GM21515 (cell line): ENCODE measurements at regions not wholly inside any gene's neighbourhood (a gene's known extent, or its start where the extent isn't known, plus 50 kb on each side); places are given as distances from the start of the nearest gene placed in this dataset.
A peak's percentile ranks its signal among the peaks of the same experiment; 100 is the strongest.
"Not testable (repeated sequence)": the region's sequence is repeated elsewhere in the genome, so short reads cannot be mapped to it uniquely, and the experiment has no call there.

Experiments used
- ATAC-seq: cut with Tn5 transposase; IDR thresholded peaks from one replicate; pipeline ENCODE4 v1.9.1; 2021; ENCODE audit not compliant: unreplicated experiment

- peak; percentile 99 for ATAC-seq
These were observed 195.8 kb upstream of the TPTE start for GRCh38 chr21:10325546-10325945.

- ATAC-seq: not testable (repeated sequence)
These were observed 195.2 kb upstream of the TPTE start for GRCh38 chr21:10326146-10326545.

- not testable (repeated sequence) for ATAC-seq
These were observed 192.7 kb upstream of the TPTE start for GRCh38 chr21:10328646-10329045.

GRCh38 chr21:10330641-10331119 lies 190.7 kb upstream of the TPTE start:
- ATAC-seq: not testable (repeated sequence)

GRCh38 chr21:10331134-10331533 lies 190.2 kb upstream of the TPTE start:
- not testable (repeated sequence) for ATAC-seq

- ATAC-seq: not testable (repeated sequence)
These were observed 188.4 kb upstream of the TPTE start for GRCh38 chr21:10332935-10333334.

- ATAC-seq: not testable (repeated sequence)
These were observed 187.0 kb upstream of the TPTE start for GRCh38 chr21:10334391-10334790.

GRCh38 chr21:10342261-10342956 lies 179.0 kb upstream of the TPTE start:
- not testable (repeated sequence) for ATAC-seq

- ATAC-seq: not testable (repeated sequence)
These were observed 178.0 kb upstream of the TPTE start for GRCh38 chr21:10343146-10343935.

GRCh38 chr21:10344266-10344665 lies 177.1 kb upstream of the TPTE start:
- not testable (repeated sequence) for ATAC-seq

- ATAC-seq: not testable (repeated sequence)
These were observed 176.2 kb upstream of the TPTE start for GRCh38 chr21:10345178-10345612.

- not testable (repeated sequence) for ATAC-seq
These were observed 175.1 kb upstream of the TPTE start for GRCh38 chr21:10346249-10346648.

GRCh38 chr21:10346933-10347615 lies 174.3 kb upstream of the TPTE start:
- ATAC-seq: not testable (repeated sequence)

- ATAC-seq: not testable (repeated sequence)
These were observed 173.7 kb upstream of the TPTE start for GRCh38 chr21:10347675-10348074.

- ATAC-seq: not testable (repeated sequence)
These were observed 173.2 kb upstream of the TPTE start for GRCh38 chr21:10348150-10348549.

- not testable (repeated sequence) for ATAC-seq
These were observed 166.4 kb upstream of the TPTE start for GRCh38 chr21:10354851-10355578.

GRCh38 chr21:10359120-10359519 lies 162.3 kb upstream of the TPTE start:
- ATAC-seq: not testable (repeated sequence)

- ATAC-seq: not testable (repeated sequence)
These were observed 161.5 kb upstream of the TPTE start for GRCh38 chr21:10359911-10360310.

GRCh38 chr21:10361214-10361736 lies 160.1 kb upstream of the TPTE start:
- ATAC-seq: not testable (repeated sequence)

- ATAC-seq: not testable (repeated sequence)
These were observed 158.6 kb upstream of the TPTE start for GRCh38 chr21:10362816-10363215.
